ENCODE measurements at regions not wholly inside any gene's neighbourhood (a gene's known extent, or its start where the extent isn't known, plus 50 kb on each side); places are given as distances from the start of the nearest gene placed in this dataset.

- no peaks in the 10 kb centered on the region for H4K20me1 ChIP-seq (ENCODE audit: insufficient read depth, low read depth, low read length)
- H3K79me2 ChIP-seq (ENCODE audit: low read length), result no peaks in the 10 kb centered on the region
- no peaks in the 10 kb centered on the region for H3K27me3 ChIP-seq (ENCODE audit: low read length)
- no peak overlapping the region for H3K27ac ChIP-seq (ENCODE audit: low read length)
- no peak overlapping the region for H2AFZ ChIP-seq (ENCODE audit: low read length)
- H3K9ac ChIP-seq (ENCODE audit: low read length), result no peak overlapping the region
- DNase-seq, result no peak
- H3K9me3 ChIP-seq (ENCODE audit: low read length), result no peaks in the 10 kb centered on the region
- no peaks in the 10 kb centered on the region for H3K36me3 ChIP-seq (ENCODE audit: insufficient read depth, low read length)
- H3K9me2 ChIP-seq (replicated peaks; ENCODE audit: insufficient read depth, low read length), result no peaks in the 10 kb centered on the region
- no peak overlapping the region for H3K4me2 ChIP-seq (ENCODE audit: low read depth, low read length, poor library complexity, severe bottlenecking)
- no peaks in the 10 kb centered on the region for H3K4me1 ChIP-seq (ENCODE audit: low read length)
- H3K4me3 ChIP-seq (ENCODE audit: low read length), result no peak overlapping the region
Measured at GRCh38 chr2:18336975-18337374, 223.5 kb downstream of the RDH14 start.

GRCh38 chr2:18332477-18332876 lies 228.0 kb downstream of the RDH14 start:
- Histone ChIP-seq H3K4me2 (ENCODE audit: low read depth, low read length, poor library complexity, severe bottlenecking) (no peak overlapping the region), H2AFZ (ENCODE audit: low read length) (no peak overlapping the region), H4K20me1 (ENCODE audit: insufficient read depth, low read depth, low read length) (no peaks in the 10 kb centered on the region), H3K27me3 (ENCODE audit: low read length) (no peaks in the 10 kb centered on the region), H3K79me2 (ENCODE audit: low read length) (no peaks in the 10 kb centered on the region), H3K9ac (ENCODE audit: low read length) (no peak overlapping the region), H3K9me3 (ENCODE audit: low read length) (no peaks in the 10 kb centered on the region), H3K36me3 (ENCODE audit: insufficient read depth, low read length) (no peaks in the 10 kb centered on the region), H3K9me2 (replicated peaks; ENCODE audit: insufficient read depth, low read length) (no peaks in the 10 kb centered on the region), H3K4me3 (ENCODE audit: low read length) (no peak overlapping the region), H3K27ac (ENCODE audit: low read length) (no peak overlapping the region), H3K4me1 (ENCODE audit: low read length) (no peaks in the 10 kb centered on the region)
- no peak for DNase-seq

GRCh38 chr2:18325118-18325517 lies 235.3 kb downstream of the RDH14 start:
- no peaks in the 10 kb centered on the region for H3K9me3 ChIP-seq (ENCODE audit: low read length)
- H3K4me1 ChIP-seq (ENCODE audit: low read length), result no peaks in the 10 kb centered on the region
- no peaks in the 10 kb centered on the region for H3K27me3 ChIP-seq (ENCODE audit: low read length)
- no peaks in the 10 kb centered on the region for H3K9me2 ChIP-seq (replicated peaks; ENCODE audit: insufficient read depth, low read length)
- H3K9ac ChIP-seq (ENCODE audit: low read length), result no peak overlapping the region
- H3K4me3 ChIP-seq (ENCODE audit: low read length), result no peak overlapping the region
- H3K4me2 ChIP-seq (ENCODE audit: low read depth, low read length, poor library complexity, severe bottlenecking), result no peak overlapping the region
- no peaks in the 10 kb centered on the region for H4K20me1 ChIP-seq (ENCODE audit: insufficient read depth, low read depth, low read length)
- DNase-seq, result no peak
- H2AFZ ChIP-seq (ENCODE audit: low read length), result no peak overlapping the region
- H3K36me3 ChIP-seq (ENCODE audit: insufficient read depth, low read length), result no peaks in the 10 kb centered on the region
- H3K79me2 ChIP-seq (ENCODE audit: low read length), result no peaks in the 10 kb centered on the region
- no peak overlapping the region for H3K27ac ChIP-seq (ENCODE audit: low read length)

GRCh38 chr2:18319987-18320386 lies 240.5 kb downstream of the RDH14 start:
- Histone ChIP-seq H3K9me2 (replicated peaks; ENCODE audit: insufficient read depth, low read length) (no peaks in the 10 kb centered on the region), H3K4me3 (ENCODE audit: low read length) (no peak overlapping the region), H3K4me1 (ENCODE audit: low read length) (no peaks in the 10 kb centered on the region), H3K4me2 (ENCODE audit: low read depth, low read length, poor library complexity, severe bottlenecking) (no peak overlapping the region), H3K27me3 (ENCODE audit: low read length) (no peaks in the 10 kb centered on the region), H3K27ac (ENCODE audit: low read length) (no peak overlapping the region), H3K36me3 (ENCODE audit: insufficient read depth, low read length) (no peaks in the 10 kb centered on the region), H3K79me2 (ENCODE audit: low read length) (no peaks in the 10 kb centered on the region), H3K9me3 (ENCODE audit: low read length) (no peaks in the 10 kb centered on the region), H2AFZ (ENCODE audit: low read length) (no peak overlapping the region), H3K9ac (ENCODE audit: low read length) (no peak overlapping the region), H4K20me1 (ENCODE audit: insufficient read depth, low read depth, low read length) (no peaks in the 10 kb centered on the region)
- no peak for DNase-seq

- H3K9ac ChIP-seq (ENCODE audit: low read length), result no peak overlapping the region
- H3K4me1 ChIP-seq (ENCODE audit: low read length), result no peaks in the 10 kb centered on the region
- no peaks in the 10 kb centered on the region for H3K79me2 ChIP-seq (ENCODE audit: low read length)
- H2AFZ ChIP-seq (ENCODE audit: low read length), result no peak overlapping the region
- no peak overlapping the region for H3K4me3 ChIP-seq (ENCODE audit: low read length)
- no peak overlapping the region for H3K27ac ChIP-seq (ENCODE audit: low read length)
- H3K9me3 ChIP-seq (ENCODE audit: low read length), result no peaks in the 10 kb centered on the region
- no peaks in the 10 kb centered on the region for H4K20me1 ChIP-seq (ENCODE audit: insufficient read depth, low read depth, low read length)
- no peak for DNase-seq
- no peaks in the 10 kb centered on the region for H3K36me3 ChIP-seq (ENCODE audit: insufficient read depth, low read length)
- no peak overlapping the region for H3K4me2 ChIP-seq (ENCODE audit: low read depth, low read length, poor library complexity, severe bottlenecking)
- H3K27me3 ChIP-seq (ENCODE audit: low read length), result no peaks in the 10 kb centered on the region
- H3K9me2 ChIP-seq (replicated peaks; ENCODE audit: insufficient read depth, low read length), result no peaks in the 10 kb centered on the region
Measured at GRCh38 chr2:18317017-18317416, 243.4 kb downstream of the RDH14 start.

- no peaks in the 10 kb centered on the region for H3K9me3 ChIP-seq (ENCODE audit: low read length)
- DNase-seq, result no peak
- no peaks in the 10 kb centered on the region for H3K4me1 ChIP-seq (ENCODE audit: low read length)
- no peak overlapping the region for H3K4me3 ChIP-seq (ENCODE audit: low read length)
- H3K9me2 ChIP-seq (replicated peaks; ENCODE audit: insufficient read depth, low read length), result no peaks in the 10 kb centered on the region
- no peak overlapping the region for H2AFZ ChIP-seq (ENCODE audit: low read length)
- H4K20me1 ChIP-seq (ENCODE audit: insufficient read depth, low read depth, low read length), result no peaks in the 10 kb centered on the region
- H3K27ac ChIP-seq (ENCODE audit: low read length), result no peak overlapping the region
- no peaks in the 10 kb centered on the region for H3K36me3 ChIP-seq (ENCODE audit: insufficient read depth, low read length)
- no peaks in the 10 kb centered on the region for H3K27me3 ChIP-seq (ENCODE audit: low read length)
- no peak overlapping the region for H3K4me2 ChIP-seq (ENCODE audit: low read depth, low read length, poor library complexity, severe bottlenecking)
- H3K9ac ChIP-seq (ENCODE audit: low read length), result no peak overlapping the region
- H3K79me2 ChIP-seq (ENCODE audit: low read length), result no peaks in the 10 kb centered on the region
Measured at GRCh38 chr2:18312818-18313217, 247.6 kb downstream of the RDH14 start.

GRCh38 chr2:18311420-18312195 lies 248.8 kb downstream of the RDH14 start:
- Histone ChIP-seq H3K27ac (ENCODE audit: low read length) (no peak overlapping the region), H3K4me1 (ENCODE audit: low read length) (no peaks in the 10 kb centered on the region), H3K9ac (ENCODE audit: low read length) (no peak overlapping the region), H3K79me2 (ENCODE audit: low read length) (no peaks in the 10 kb centered on the region), H3K36me3 (ENCODE audit: insufficient read depth, low read length) (no peaks in the 10 kb centered on the region), H3K9me2 (replicated peaks; ENCODE audit: insufficient read depth, low read length) (no peaks in the 10 kb centered on the region), H3K27me3 (ENCODE audit: low read length) (no peaks in the 10 kb centered on the region), H4K20me1 (ENCODE audit: insufficient read depth, low read depth, low read length) (no peaks in the 10 kb centered on the region), H3K4me3 (ENCODE audit: low read length) (no peak overlapping the region), H2AFZ (ENCODE audit: low read length) (no peak overlapping the region), H3K4me2 (ENCODE audit: low read depth, low read length, poor library complexity, severe bottlenecking) (no peak overlapping the region), H3K9me3 (ENCODE audit: low read length) (no peaks in the 10 kb centered on the region)
- no peak for DNase-seq

GRCh38 chr2:18309627-18310026 lies 250.8 kb downstream of the RDH14 start:
- H3K27me3 ChIP-seq (ENCODE audit: low read length), result no peaks in the 10 kb centered on the region
- H2AFZ ChIP-seq (ENCODE audit: low read length), result no peak overlapping the region

More at GRCh38 chr2:18309627-18310026, 250.8 kb downstream of the RDH14 start:
- Histone ChIP-seq H3K4me2 (ENCODE audit: low read depth, low read length, poor library complexity, severe bottlenecking) (no peak overlapping the region), H3K4me3 (ENCODE audit: low read length) (no peak overlapping the region), H3K9me2 (replicated peaks; ENCODE audit: insufficient read depth, low read length) (no peaks in the 10 kb centered on the region), H3K79me2 (ENCODE audit: low read length) (no peaks in the 10 kb centered on the region), H3K4me1 (ENCODE audit: low read length) (no peaks in the 10 kb centered on the region), H3K27ac (ENCODE audit: low read length) (no peak overlapping the region), H3K9ac (ENCODE audit: low read length) (no peak overlapping the region), H3K9me3 (ENCODE audit: low read length) (no peaks in the 10 kb centered on the region), H4K20me1 (ENCODE audit: insufficient read depth, low read depth, low read length) (no peaks in the 10 kb centered on the region), H3K36me3 (ENCODE audit: insufficient read depth, low read length) (no peaks in the 10 kb centered on the region)
- DNase-seq, result no peak
